OCI-LY3 (cell line): ENCODE measurements at regions not wholly inside any gene's neighbourhood (a gene's known extent, or its start where the extent isn't known, plus 50 kb on each side); places are given as distances from the start of the nearest gene placed in this dataset.

ENCODE experiments used
- EZH2phosphoT487 ChIP-seq: fragments of 200-600 bp; shearing (Covaris generic); IDR thresholded peaks from 2 replicates; pipeline ENCODE4 v1.6.1; 2018; ENCODE audit warnings: antibody characterized with exemption, mixed run types, low read depth
- TF ChIP-seq, protein P1 (sequence below): fragments of 200-600, 300-600 bp; sonication (generic); IDR thresholded peaks from 2 replicates; pipeline ENCODE4 v1.5.1; 2014; ENCODE audit warnings: antibody characterized with exemption, low read length, low read depth

DNA sequence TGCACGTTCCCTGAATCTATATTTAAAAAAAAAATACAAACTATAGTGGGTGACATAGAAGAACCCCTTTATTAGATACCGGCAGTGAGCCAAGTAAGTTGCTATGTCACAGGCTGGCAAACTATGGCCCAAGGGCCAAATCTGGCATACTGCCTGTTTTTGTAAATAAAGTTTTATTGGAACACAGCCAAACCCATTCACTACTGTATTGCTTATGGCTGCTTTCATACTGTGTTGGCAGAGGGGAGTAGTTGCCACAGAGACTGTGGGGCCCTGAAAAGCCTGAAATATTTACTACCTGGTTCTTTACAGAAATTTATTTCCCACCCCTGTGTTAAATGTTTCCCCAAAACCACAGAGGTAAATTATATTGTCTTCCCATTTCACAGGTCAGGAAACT lies 71.2 kb upstream of the EGFL6 start:
- TF ChIP-seq, protein P1, sequence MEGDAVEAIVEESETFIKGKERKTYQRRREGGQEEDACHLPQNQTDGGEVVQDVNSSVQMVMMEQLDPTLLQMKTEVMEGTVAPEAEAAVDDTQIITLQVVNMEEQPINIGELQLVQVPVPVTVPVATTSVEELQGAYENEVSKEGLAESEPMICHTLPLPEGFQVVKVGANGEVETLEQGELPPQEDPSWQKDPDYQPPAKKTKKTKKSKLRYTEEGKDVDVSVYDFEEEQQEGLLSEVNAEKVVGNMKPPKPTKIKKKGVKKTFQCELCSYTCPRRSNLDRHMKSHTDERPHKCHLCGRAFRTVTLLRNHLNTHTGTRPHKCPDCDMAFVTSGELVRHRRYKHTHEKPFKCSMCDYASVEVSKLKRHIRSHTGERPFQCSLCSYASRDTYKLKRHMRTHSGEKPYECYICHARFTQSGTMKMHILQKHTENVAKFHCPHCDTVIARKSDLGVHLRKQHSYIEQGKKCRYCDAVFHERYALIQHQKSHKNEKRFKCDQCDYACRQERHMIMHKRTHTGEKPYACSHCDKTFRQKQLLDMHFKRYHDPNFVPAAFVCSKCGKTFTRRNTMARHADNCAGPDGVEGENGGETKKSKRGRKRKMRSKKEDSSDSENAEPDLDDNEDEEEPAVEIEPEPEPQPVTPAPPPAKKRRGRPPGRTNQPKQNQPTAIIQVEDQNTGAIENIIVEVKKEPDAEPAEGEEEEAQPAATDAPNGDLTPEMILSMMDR: no peak
- TF ChIP-seq EZH2phosphoT487: no peak
